Activated CD4-positive, CD25-positive, alpha-beta regulatory T cell (primary cell): ENCODE measurements at regions not wholly inside any gene's neighbourhood (a gene's known extent, or its start where the extent isn't known, plus 50 kb on each side); places are given as distances from the start of the nearest gene placed in this dataset.
A peak's percentile ranks its signal among the peaks of the same experiment; 100 is the strongest.

Source experiments
- DNase-seq, 4 experiments: peaks; one replicate each; lab custom pipeline; 2025; lab: John Stamatoyannopoulos, UW

GRCh38 chr6:25012657-25013056 lies 76.9 kb upstream of the RIPOR2 start:
- no peak for DNase-seq

DNA sequence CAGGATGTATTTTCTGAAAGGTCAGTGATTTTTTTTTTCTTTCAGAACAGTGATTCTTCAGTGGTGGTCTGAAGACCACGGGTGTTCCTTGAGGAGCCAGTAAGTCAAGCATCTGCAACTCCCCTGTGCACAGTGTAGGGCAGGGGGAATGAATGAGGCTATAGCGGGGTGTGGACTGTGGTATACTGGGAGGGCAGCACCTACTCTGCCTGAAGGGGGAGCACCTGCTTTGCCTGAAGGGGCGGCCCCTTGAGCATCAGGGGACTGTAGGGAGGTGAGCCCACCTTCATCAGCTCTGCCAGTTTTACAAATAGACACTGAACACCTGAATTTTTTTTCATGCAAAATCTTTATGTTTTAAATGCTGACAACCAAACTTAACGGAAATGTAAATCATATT lies 77.5 kb upstream of the RIPOR2 start:
- no peak for DNase-seq

DNA sequence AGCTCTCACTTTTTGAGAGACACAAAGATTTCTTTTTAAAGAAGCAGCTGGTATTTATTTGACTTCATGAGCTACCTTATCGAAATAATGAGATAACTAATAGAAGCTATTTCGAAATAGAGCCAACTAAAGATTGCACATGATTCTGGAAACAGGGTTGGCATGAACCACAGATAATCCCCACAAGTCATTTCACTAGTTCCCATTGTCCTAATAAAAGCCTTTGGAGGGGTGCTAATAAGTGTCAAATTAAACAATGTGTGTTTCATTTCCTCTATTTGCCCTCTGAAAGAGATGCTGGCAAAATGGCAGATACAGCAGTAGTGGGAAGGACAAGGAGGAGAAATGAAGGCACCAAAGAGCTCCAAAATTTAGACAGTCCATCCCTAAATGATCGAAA lies 78.6 kb upstream of the RIPOR2 start:
- DNase-seq: no peak

DNA sequence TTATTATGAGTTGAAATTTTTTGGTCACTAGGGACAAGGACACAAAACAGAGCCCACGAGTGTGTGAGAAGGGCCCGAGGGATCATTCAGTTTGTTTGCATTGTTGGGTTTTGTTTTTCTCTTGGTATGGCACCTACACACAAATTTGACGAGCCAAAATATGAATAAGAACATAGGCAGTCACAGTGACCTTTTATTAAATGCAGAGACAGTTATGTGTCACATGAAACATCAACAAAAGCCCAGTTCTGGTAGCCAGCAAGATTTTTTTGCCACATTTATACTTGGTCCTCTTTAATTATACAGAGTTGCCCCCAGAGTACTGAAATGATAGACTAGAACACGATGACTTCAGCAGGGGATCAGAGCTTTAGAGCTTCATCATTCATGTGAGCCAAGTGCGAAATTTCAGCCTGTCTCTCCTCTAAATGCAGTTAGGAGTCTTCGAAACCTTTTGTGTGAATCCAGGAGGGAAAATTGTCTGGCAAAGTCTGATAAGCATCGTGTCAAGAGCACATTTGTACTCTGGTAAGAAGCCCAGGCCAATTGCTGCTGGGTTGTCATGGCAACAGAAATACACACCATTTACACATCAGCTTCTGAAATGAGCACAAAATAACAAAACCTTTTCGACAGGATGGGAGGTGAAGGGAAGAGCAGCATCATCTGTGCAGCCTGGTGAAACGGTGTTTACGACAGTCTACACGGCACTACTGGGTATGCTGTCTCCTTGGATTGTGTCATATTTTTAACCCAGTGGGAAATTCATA lies 79.2 kb upstream of the RIPOR2 start:
- DNase-seq: peak in 1 of 4 experiments; percentile 4

DNA sequence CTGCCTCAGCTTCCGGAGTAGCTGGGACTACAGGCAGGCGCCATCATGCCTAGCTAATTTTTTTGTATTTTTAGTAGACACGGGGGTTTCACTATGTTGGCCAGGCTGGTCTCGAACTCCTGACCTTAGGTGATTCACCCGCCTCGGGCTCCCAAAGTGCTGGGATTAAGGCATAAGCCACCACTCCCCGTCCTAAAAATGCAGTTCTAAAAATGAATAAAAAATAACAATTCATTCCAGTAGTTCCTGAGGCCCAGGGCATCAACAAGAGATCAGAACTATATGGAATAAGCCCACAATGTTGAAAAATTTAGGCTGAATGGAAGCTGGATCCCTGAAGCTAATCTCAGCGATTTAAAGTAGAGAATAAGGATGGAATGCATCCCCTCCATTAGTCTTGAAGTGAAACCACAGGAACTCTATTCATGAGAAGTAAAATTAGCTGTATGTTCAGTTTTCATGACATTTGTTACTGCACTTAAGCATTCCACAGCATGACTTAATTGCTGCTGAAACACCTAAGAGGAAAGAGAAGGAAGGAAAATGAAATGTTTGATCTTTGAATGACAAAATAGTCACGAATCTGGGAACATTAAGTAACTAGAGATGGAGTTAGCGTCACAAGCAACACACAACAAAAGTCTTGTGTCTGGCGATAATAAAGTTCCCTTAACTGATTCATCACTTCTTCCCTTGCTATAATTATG lies 80.4 kb upstream of the RIPOR2 start:
- DNase-seq: no peak

DNA sequence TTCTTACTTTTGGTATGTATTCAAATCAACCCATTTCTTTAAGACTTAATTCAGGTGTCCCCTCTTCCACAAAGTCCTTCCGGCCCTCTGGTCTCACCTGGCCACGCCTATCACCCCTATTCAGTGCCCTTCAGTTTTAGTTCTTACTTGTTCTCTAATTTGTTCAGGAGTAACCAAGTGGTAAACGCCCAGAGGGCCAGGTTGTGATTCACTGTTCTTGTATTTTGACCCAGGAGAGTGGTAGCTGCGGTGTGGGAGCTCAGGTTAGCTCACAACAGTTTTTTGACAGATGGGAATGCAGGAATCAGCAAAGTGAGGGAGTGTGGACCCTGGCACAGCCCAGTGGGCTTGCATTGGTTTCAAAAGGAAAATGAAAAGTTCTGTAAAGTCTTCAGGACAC lies 81.7 kb upstream of the RIPOR2 start:
- no peak for DNase-seq

- peak; percentile 26 to 59 (median 57) for DNase-seq
These were observed 82.3 kb upstream of the RIPOR2 start for GRCh38 chr6:25017932-25018567.

GRCh38 chr6:25018568-25018954 lies 82.8 kb upstream of the RIPOR2 start:
- no peak for DNase-seq

DNA sequence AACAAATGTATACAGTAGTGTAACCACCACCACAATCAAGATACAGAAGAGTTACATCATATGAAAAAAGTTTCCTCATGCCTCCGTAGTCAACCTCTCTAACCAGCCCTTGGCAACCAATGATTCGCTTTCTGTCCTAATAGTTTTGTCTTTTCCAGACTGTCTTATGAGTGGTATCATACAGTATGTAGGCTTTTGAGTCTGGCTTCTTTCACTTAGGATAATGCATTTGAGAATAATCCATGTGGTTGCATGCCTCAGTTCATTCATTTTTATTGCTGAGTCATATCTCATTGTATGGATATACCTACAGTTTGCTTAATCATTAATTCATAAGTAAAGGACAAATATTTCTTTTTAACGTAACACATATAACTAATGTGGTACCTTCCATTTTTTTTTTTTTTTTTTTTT lies 86.4 kb upstream of the RIPOR2 start:
- DNase-seq: no peak

- no peak for DNase-seq
These were observed 88.0 kb upstream of the RIPOR2 start for GRCh38 chr6:25023781-25024180.

DNA sequence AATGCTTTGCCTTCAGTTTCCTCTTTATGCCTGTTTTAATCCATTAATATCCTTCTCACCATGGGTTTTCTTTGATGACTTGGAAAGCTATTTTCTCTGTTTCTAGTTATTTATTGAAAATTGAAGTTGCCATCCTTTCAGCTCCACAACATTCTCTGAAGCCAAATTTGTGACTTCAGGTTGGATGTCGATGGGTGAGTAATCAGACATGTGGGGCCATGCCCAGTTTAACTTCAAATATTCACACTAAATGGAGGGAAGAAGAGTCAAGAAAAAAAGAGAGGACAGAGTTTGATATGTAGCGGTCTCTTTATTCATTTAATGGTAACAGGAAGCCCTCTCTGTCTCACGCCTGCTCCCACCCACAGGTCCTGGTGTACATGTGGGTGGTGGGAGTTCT lies 89.1 kb upstream of the RIPOR2 start:
- no peak for DNase-seq

- no peak for DNase-seq
These were observed 89.6 kb upstream of the RIPOR2 start for GRCh38 chr6:25025248-25025918.

DNA sequence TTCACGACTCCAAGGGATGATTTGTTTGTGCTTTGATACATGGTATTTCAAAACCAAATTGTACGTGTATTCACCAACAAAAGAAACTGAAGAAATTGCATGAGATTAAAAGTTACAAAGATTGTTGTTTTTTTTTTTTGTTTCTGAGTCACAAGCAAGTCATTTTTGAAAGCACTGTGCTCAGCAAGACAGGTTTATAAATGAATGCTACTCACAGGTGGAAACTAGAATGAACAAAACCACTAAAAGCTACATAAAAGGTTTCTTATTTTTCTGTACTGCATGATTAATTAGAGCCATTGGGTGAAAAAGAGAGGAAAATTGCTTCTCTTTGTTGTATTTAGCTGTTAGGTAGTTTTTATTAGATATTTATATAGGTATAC lies 90.2 kb upstream of the RIPOR2 start:
- DNase-seq: no peak

DNA sequence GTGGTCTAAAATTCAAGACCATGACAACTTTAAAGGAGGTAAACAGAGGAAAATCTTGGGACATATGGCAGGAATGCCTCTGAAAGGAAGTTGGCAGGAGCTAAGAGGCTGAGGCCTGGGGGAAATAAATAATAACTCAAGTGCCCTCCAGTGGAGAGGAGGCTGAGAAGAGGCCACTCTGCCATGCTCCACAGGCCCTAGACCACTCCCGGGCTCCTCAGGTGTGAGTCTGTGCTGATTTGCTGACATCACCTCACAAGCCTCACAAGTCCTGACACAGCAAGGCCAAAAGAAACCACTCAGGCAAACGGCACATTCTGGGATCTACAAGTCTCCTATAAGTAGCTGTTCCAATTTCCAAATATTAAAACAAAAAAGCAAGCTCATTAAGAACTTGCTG lies 91.0 kb upstream of the RIPOR2 start:
- no peak for DNase-seq

DNA sequence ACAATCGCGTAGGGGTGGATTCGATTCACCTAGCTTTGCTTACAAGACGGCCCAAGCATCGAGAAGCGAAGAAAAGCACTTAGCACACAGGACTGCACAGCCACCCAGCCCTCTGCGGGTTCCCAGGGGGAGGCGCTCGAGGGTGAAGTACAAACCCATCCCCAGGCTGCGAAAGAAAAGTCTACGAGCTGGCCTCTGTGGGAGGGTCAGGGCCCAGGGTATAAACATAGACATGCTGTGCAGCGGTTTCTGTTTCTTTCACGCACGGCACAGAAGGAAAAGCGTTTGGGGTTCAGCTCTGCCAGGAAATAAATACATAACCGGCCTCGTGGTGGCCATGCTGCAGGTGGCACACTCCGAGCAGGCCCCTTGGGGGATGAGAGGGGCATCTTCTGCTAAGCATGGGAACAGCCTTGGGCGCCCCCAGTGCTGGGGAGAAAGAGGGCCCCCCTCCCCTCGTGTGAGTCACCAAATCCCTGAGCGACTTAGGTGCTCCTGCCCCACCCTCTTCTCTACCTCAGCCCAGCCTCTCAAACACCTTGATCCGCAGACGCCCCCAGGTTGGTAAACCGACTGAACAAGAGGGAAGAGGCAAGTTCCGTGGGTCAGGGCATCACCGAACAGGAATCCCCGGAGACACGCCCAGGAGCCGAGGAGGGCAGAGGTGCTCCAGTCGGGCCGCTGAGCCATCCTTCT lies 91.6 kb upstream of the RIPOR2 start:
- DNase-seq: peak; percentile 32 to 60 (median 46)

- DNase-seq: no peak
These were observed 92.6 kb upstream of the RIPOR2 start for GRCh38 chr6:25028328-25028727.

GRCh38 chr6:25032934-25033333 lies 97.2 kb upstream of the RIPOR2 start:
- DNase-seq: no peak

DNA sequence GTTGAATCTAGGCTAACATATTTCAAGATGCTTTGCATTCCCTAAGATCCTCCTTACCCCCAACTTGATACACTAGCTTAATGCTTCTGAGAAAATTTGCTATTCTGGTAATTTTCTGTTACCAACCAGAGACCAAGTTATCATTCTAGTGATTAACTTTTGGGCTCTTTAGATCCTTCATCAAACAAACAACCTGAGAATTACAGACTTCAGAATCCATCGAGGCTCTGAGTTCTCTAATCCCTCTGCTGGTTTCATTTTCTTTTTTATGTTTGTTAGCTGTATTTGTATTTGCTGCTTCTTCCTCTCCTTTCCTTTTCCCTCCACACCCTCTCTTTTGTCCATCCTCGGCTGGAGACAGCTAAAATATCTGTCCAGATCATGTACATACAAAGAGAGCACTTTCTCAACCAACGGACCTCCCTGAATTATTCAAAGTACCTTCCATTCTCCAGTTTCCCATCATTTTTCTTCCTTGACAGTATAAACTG lies 98.7 kb upstream of the RIPOR2 start:
- DNase-seq: no peak

DNA sequence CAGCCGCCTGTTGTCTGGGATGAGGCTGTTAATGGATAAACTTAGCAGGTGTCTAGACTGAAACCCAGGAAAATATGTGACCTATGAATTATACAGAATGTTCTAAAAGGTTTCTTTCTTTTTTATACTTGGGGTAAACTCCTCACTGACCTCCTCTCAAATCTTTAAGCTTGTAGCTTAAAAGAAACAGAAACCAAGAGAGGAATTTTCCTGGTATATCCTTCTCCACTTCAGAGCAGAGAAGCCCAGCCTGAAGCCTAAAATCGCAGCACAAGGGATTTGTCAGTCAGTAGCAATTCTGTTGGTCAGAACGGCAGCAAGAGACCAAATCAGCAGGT lies 99.4 kb upstream of the RIPOR2 start:
- DNase-seq: no peak

DNA sequence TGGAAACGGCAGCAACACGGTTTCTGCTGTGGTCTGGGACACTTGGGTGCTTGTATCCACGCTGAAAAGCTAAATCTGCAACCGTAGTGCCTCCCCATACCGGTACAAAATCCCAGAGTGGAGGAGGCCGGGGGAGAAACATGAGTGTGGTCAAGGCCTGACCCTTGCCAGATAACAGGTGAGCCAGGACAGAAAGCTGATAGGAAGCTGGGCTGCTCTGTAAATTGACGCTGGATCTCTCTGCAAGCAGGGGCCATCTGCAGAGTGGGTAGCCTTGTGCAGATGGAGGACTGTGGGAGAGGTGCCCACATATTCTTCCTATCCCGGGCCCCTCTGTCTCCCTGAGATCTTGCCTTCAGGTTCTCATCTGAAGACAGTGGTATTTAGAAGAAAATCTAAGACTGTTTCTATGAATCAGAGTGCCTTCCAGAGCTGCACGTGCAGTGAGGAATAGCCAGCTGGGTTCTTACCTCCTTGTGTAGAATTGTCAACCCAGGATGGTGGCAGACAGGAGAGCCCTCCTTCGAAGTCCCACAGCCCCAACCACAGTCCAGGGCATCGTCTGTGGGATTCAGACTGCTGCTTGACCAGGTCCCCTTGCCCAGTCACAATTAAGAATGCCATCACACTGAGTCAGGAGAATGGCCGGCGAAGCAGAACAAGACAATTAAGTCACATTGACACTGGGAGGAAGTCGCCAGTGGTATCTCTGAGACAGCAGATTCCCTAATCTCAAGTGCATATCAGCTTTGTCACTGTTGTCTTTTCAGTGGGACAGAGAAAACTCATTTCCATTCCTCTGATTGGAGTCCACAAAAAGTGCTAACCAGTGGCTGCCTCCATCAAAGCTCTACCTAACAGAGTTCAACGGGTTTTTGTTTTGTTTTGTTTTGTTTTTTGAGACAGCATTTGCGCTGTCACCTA lies 100.0 kb upstream of the RIPOR2 start:
- DNase-seq: no peak

DNA sequence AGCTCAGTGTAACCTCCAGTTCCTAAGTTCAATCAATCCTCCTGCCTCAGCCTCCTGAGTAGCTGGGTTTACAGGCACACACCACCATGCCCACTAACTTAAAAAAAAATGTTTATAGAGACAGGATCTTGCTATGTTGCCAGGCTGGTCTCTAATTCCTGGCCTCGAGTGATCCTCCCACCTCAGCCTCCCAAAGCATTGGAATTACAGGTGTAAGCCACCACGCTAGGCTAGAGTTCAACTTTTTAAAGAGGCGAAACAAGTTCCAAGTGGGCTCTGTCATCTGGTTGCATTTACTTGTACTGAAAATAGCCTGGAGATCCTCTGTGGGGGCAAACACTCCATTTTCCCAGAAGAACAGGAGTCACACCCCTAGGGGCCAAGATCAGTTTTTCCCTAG lies 100.7 kb upstream of the RIPOR2 start:
- no peak for DNase-seq
